HG02885 (cell line): ENCODE measurements at regions not wholly inside any gene's neighbourhood (a gene's known extent, or its start where the extent isn't known, plus 50 kb on each side); places are given as distances from the start of the nearest gene placed in this dataset.

Experiments
- ATAC-seq: cut with Tn5 transposase; IDR thresholded peaks from one replicate; pipeline ENCODE4 v1.9.1; 2021; ENCODE audit warnings: mild to moderate bottlenecking; ENCODE audit not compliant: unreplicated experiment, poor library complexity

- no peak for ATAC-seq
These were observed 235.3 kb upstream of the USP25 start for GRCh38 chr21:15494481-15494880.

GRCh38 chr21:15495965-15496364 is 233.8 kb upstream of the USP25 start:
- no peak for ATAC-seq

GRCh38 chr21:15496911-15497310 is 232.9 kb upstream of the USP25 start:
- ATAC-seq = no peak

DNA sequence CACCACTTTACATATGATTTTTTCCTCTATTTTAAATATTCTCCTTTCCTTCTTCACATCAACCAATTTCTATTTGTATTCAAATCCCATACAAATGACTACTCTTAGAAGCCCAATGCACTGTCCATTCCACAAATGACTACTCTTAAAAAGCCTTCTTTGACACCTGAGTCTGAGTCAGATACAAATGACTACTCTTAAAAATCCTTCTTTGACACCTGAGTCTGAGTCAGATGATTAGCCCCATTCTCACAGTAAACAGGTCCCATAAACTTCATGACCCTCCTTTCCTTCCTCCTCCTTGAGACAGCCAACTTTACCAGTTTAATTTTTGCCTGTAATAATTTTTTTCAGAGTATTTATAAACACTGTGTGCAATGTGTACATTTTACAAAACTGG is 231.3 kb upstream of the USP25 start:
- ATAC-seq = no peak

DNA sequence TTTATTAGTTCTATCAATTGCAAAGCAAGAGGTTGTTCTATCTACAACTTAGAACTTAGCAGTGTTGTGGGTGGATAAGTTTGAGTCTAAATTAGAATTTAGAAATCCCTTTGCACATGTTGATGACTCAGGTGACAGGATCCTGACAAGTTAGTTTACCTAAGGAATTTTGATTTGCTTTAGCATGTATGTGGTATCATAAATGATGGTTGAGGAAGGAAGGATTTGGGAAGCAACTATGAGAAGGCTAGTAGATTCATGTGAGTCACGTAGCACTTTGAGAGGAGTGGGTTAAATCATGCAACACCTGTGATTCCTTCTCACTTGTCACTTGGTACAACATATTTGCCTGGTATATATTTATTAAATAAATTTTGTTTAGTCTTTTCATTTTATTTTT is 223.7 kb upstream of the USP25 start:
- ATAC-seq = no peak

GRCh38 chr21:15508554-15508953 is 221.2 kb upstream of the USP25 start:
- no peak for ATAC-seq

- peak; percentile 99 for ATAC-seq
These were observed 215.5 kb upstream of the USP25 start for GRCh38 chr21:15514073-15514946.

DNA sequence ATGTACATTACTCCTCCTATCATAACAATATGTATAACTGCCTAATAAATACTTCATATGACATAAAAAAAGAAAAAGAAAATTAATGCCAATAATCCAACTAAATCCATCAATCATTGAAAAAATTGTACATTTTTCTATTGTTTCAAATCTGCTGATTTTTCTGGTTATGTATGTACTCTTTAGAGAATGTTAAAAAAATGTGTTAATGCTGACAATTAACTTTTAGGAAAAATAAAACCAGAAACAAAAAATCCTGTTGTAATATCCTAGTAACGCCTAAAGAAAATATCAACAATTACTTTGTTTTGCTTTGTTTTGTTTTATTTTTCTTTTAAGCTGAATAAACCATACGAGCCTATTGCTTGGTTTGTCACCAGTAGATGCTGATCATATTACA is 213.9 kb upstream of the USP25 start:
- ATAC-seq = no peak

DNA sequence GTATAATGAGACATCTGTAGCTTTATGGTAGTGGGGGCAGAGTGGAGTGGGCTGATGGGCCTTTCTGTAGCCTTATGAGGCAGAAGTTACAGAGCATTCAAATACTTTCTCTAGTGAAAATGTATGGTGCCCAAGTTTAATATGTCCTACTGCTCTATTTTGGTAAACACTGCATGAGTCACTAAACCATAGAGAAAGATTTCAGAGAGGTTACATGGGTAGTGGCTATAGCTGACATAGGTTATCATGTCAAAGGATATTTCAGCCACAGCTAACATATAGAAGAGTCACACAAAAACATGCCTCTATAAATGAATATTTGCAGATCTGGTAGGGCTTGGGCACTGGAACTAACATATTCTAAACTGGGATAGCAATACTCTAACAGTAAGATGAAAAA is 212.4 kb upstream of the USP25 start:
- ATAC-seq = no peak

- ATAC-seq = no peak
These were observed 208.8 kb upstream of the USP25 start for GRCh38 chr21:15520811-15521643.

DNA sequence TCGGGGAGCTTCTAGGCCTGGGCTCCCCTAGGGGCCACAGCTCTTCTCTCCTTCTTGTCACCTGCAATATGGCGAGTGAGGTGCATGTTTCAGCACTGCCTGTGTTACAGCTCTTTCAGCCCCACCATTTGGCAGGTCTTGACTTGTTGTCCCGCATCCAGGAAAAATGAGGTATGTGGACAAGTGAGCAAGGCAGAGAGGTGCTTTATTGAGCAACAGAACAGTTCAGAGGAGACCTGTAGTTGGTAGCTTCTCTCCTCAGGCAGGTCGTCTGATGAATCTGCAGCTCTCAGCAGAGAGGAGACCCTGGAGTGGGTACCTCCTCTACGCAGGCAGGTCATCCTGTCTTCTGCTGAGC is 208.2 kb upstream of the USP25 start:
- ATAC-seq = no peak

- ATAC-seq = no peak
These were observed 207.6 kb upstream of the USP25 start for GRCh38 chr21:15522148-15522547.

DNA sequence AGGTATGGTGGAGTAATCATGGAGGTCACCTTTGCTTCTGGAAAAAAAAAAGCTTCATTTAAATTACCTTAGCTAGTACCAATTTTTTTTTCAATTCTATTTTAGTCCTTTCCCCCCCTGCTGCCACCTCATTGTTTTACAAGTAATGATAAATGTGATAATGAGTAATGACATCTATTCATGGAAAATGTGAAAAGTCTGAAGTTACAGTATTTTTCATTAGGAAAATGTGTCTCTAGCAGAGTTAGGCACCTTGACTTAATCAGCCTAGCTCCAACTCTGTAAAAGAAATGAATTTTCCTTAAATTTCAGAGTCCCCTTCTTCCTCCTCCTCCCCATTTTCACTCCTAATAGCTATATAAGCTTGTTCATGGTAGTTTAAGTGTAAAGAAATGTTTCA is 204.9 kb upstream of the USP25 start:
- no peak for ATAC-seq

DNA sequence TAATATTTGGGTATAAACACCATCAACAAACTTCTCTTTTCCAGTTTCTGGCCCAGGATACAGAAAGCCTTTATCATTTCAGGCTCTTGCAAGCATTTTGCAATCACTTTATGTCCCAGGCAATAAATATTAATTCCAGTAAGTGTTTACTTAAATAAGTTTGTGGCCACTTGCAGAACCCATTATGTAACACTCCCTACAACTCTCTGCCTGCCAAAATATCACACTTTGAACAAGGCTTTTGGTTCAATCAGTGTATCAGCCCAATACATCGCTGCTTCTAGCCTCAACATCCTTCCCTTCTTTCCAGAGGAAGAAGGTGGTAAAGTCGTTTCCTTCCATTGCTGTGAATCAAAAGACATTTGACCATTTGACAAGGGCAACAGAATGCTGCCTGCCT is 203.0 kb upstream of the USP25 start:
- no peak for ATAC-seq

DNA sequence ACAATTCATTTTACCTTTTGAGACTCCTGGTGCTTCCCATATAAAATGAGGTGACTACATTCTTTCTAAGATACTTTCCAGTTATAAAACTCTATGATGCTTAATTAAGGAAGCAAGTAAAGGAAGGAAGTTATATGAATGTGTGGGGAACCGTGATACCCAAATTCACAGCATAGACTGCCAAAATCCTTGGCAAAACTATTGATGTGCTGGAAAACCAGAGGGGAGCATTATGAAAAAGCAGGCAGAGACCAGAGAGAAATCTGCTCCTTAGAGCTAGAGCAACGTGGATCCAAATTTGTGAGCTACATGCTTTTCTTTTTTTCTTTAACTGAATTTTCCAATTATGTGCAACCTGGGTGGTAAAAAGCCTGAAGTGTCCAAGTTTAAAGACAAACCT is 201.4 kb upstream of the USP25 start:
- ATAC-seq = no peak

GRCh38 chr21:15531986-15532385 is 197.8 kb upstream of the USP25 start:
- ATAC-seq = no peak

DNA sequence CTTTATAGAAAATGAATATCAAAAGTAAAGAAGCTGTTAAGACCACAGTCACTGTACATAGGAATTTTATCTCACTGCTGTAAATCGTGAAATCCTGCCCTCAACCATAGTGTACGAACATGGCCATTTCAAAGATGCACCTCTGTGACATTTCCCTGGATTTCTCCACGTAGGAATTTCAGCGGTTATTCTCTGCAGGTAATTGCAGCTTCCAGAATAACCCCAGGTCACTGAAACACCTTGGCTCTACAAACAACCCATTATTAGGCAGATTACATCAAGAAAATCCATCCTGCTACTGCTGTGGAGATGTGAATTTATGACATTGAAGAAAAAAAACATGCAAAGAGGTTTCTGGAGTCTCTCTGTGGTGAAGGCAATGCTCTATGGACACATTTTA is 196.2 kb upstream of the USP25 start:
- ATAC-seq = no peak

GRCh38 chr21:15534450-15534886 is 195.3 kb upstream of the USP25 start:
- no peak for ATAC-seq

GRCh38 chr21:15539376-15539775 is 190.4 kb upstream of the USP25 start:
- no peak for ATAC-seq

GRCh38 chr21:15543473-15543872 is 186.3 kb upstream of the USP25 start:
- ATAC-seq = no peak

DNA sequence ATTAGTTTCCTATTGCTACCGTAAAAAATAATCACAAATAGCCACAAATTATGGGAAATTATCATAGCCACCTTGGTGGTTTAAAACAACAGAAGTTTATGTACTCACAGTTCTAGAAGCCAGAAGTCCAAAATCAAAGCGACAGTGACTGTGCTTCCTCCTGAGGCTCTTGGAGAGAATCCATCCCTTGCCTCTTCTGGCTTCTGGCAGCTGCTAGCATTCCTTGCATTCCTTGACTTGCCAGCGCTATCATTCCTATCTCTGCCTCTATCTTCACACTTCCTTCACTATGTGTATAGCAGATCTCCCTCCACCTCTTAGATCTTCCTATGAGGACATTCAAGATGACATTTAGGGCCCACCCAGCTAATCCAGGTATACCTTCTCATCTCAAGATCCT is 180.1 kb upstream of the USP25 start:
- no peak for ATAC-seq
